GM13977 (cell line): ENCODE measurements at regions not wholly inside any gene's neighbourhood (a gene's known extent, or its start where the extent isn't known, plus 50 kb on each side); places are given as distances from the start of the nearest gene placed in this dataset.

ENCODE experiments used
- DNase-seq: peaks from one replicate; pipeline ENCODE4 v3.0.0; 2012; ENCODE audit warnings: low spot score
- CTCF ChIP-seq: IDR thresholded peaks from 2 replicates; pipeline ENCODE4 v1.5.1; 2012; ENCODE audit warnings: mild to moderate bottlenecking, control low read depth; ENCODE audit not compliant: insufficient read depth; ENCODE audit errors: extremely low read depth, missing control alignments
- in situ Hi-C: fragments of 300-500 bp; cut with MboI; formaldehyde crosslinking; loops from one replicate; pipeline ENCODE4 v1.12.0; 2022; ENCODE audit warnings: low sequenced_read_pairs, low pct_unique_long_range_greater_than_20kb, mixed read lengths, inconsistent platforms; ENCODE audit not compliant: unreplicated experiment

GRCh38 chr1:201747261-201747660 lies 81.7 kb upstream of the IPO9 start:
- no peak for TF ChIP-seq CTCF
- DNase-seq = no peak
- in situ Hi-C loops = no loop called here

GRCh38 chr1:201748335-201748734 lies 80.6 kb upstream of the IPO9 start:
- in situ Hi-C loops = no loop called here
- no peak for TF ChIP-seq CTCF
- no peak for DNase-seq

GRCh38 chr1:201749059-201749690 lies 79.8 kb upstream of the IPO9 start:
- no peak for DNase-seq

GRCh38 chr1:201750120-201750519 lies 78.8 kb upstream of the IPO9 start:
- in situ Hi-C loops = no loop called here
- TF ChIP-seq CTCF = no peak
- no peak for DNase-seq

More at GRCh38 chr1:201749059-201749690, 79.8 kb upstream of the IPO9 start:
- in situ Hi-C loops = no loop called here
- TF ChIP-seq CTCF = no peak

GRCh38 chr1:201750934-201751333 lies 78.0 kb upstream of the IPO9 start:
- TF ChIP-seq CTCF = no peak
- DNase-seq = no peak
- in situ Hi-C loops = no loop called here

- no peak for TF ChIP-seq CTCF
- no peak for DNase-seq
- in situ Hi-C loops = no loop called here
Observed at GRCh38 chr1:201751872-201752271, 77.1 kb upstream of the IPO9 start.

GRCh38 chr1:201752333-201752732 lies 76.6 kb upstream of the IPO9 start:
- TF ChIP-seq CTCF = no peak
- DNase-seq = no peak
- in situ Hi-C loops = no loop called here
